ENCODE measurements at regions not wholly inside any gene's neighbourhood (a gene's known extent, or its start where the extent isn't known, plus 50 kb on each side); places are given as distances from the start of the nearest gene placed in this dataset.

DNA sequence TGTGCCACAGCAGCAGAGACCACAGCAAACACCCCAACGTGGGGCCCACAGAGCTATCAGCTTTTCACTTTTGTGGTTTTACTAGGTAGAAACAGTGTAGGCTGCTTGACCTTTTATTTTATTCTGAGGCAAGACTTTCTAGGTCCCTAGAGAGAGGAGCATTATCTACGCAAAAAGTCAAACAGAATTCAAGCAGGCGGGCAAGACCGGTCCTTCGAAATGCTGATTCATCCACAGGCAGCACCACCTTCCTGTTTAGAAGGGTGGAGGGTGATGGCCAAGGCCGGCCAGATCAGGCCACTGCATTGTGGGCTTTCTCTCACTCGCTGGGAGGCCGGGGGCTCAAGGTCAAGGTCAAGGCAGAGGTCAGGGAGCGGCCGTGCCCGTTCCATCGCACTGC lies 573.0 kb downstream of the GALR1 start:
- Histone ChIP-seq H3K4me3 (ENCODE audit: low read length) (no peak overlapping the region), H3K27me3 (ENCODE audit: control insufficient read depth, low read length) (no peaks in the 10 kb centered on the region), H3K9me3 (ENCODE audit: control insufficient read depth, insufficient read depth, low read length) (peaks cover 9% of the 10 kb centered on the region; the same call in 1 of the 2 replicates), H3K79me2 (ENCODE audit: control insufficient read depth, low read length) (no peaks in the 10 kb centered on the region), H4K20me1 (ENCODE audit: control insufficient read depth, insufficient read depth, low read depth, low read length) (no peaks in the 10 kb centered on the region), H3K9me2 (replicated peaks; ENCODE audit: control insufficient read depth, low read length) (no peaks in the 10 kb centered on the region), H3K4me1 (ENCODE audit: control insufficient read depth, low read length) (no peaks in the 10 kb centered on the region), H3F3A (ENCODE audit: control insufficient read depth, insufficient read depth) (no peaks in the 10 kb centered on the region), H3K36me3 (ENCODE audit: control insufficient read depth, low read length) (no peaks in the 10 kb centered on the region), H3K4me2 (ENCODE audit: low read length) (no peak overlapping the region), H3K27ac (ENCODE audit: low read depth, low read length) (no peak overlapping the region)
- TF ChIP-seq EZH2phosphoT487 (IDR thresholded peaks at IDR 0.05; ENCODE audit: borderline replicate concordance, low read length), result no peak
- TF ChIP-seq, protein P1, sequence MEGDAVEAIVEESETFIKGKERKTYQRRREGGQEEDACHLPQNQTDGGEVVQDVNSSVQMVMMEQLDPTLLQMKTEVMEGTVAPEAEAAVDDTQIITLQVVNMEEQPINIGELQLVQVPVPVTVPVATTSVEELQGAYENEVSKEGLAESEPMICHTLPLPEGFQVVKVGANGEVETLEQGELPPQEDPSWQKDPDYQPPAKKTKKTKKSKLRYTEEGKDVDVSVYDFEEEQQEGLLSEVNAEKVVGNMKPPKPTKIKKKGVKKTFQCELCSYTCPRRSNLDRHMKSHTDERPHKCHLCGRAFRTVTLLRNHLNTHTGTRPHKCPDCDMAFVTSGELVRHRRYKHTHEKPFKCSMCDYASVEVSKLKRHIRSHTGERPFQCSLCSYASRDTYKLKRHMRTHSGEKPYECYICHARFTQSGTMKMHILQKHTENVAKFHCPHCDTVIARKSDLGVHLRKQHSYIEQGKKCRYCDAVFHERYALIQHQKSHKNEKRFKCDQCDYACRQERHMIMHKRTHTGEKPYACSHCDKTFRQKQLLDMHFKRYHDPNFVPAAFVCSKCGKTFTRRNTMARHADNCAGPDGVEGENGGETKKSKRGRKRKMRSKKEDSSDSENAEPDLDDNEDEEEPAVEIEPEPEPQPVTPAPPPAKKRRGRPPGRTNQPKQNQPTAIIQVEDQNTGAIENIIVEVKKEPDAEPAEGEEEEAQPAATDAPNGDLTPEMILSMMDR (IDR thresholded peaks at IDR 0.05; ENCODE audit: low read depth, low read length, poor library complexity, severe bottlenecking), result no peak

DNA sequence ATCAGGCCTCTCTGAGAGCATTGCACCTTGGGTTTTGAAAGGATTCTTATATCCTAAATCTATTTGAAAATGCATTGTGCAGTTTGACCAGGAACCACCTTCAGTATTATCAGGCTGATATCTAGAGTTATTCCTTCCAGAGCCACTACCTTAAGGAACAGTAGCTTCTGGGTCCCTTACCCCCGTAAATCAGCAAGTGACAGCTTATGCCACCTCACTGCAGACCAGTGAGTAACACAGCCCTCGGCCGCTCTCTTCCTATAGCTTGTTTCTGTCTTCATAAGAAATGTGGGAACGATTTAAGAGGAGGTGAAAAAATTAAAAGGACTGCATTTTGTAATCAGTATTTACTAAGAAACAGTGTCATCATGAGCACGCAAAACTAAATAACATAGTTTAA lies 584.2 kb downstream of the GALR1 start:
- Histone ChIP-seq H3K27ac (ENCODE audit: low read depth, low read length) (no peak overlapping the region), H3F3A (ENCODE audit: control insufficient read depth, insufficient read depth) (no peaks in the 10 kb centered on the region), H3K9me2 (replicated peaks; ENCODE audit: control insufficient read depth, low read length) (no peaks in the 10 kb centered on the region; the same call in 1 of the 2 replicates), H3K4me1 (ENCODE audit: control insufficient read depth, low read length) (no peaks in the 10 kb centered on the region), H3K27me3 (ENCODE audit: control insufficient read depth, low read length) (no peaks in the 10 kb centered on the region), H3K4me3 (ENCODE audit: low read length) (no peak overlapping the region), H3K36me3 (ENCODE audit: control insufficient read depth, low read length) (no peaks in the 10 kb centered on the region), H3K4me2 (ENCODE audit: low read length) (no peak overlapping the region), H3K9me3 (ENCODE audit: control insufficient read depth, insufficient read depth, low read length) (no peaks in the 10 kb centered on the region), H4K20me1 (ENCODE audit: control insufficient read depth, insufficient read depth, low read depth, low read length) (no peaks in the 10 kb centered on the region), H3K79me2 (ENCODE audit: control insufficient read depth, low read length) (no peaks in the 10 kb centered on the region)
- TF ChIP-seq, protein P1 (IDR thresholded peaks at IDR 0.05; ENCODE audit: low read depth, low read length, poor library complexity, severe bottlenecking), result no peak
- no peak for TF ChIP-seq EZH2phosphoT487 (IDR thresholded peaks at IDR 0.05; ENCODE audit: borderline replicate concordance, low read length)

DNA sequence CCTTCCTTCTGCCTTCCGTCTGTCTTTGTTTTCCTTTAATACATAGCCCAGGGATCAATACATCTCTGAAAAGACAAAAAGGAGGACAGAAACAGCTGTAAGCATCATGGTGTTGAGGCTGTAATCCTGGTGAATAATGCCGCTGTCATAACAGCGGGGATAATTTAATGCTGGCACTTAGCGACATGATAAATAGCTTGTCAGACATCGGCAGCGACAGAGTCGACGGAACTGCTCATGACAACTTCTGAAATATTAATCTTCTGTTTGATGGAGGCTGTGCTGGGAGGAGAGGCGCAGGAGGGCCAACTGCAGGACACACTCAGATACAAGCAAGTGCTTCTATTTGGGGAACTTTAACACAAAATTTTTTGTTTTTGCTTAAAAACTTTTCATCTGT lies 602.2 kb downstream of the GALR1 start:
- no peaks in the 10 kb centered on the region for H4K20me1 ChIP-seq (ENCODE audit: control insufficient read depth, insufficient read depth, low read depth, low read length)
- no peak overlapping the region for H3K4me3 ChIP-seq (ENCODE audit: low read length)
- H3K36me3 ChIP-seq (ENCODE audit: control insufficient read depth, low read length), result no peaks in the 10 kb centered on the region
- H3F3A ChIP-seq (ENCODE audit: control insufficient read depth, insufficient read depth), result no peaks in the 10 kb centered on the region
- H3K79me2 ChIP-seq (ENCODE audit: control insufficient read depth, low read length), result no peaks in the 10 kb centered on the region
- TF ChIP-seq EZH2phosphoT487 (IDR thresholded peaks at IDR 0.05; ENCODE audit: borderline replicate concordance, low read length), result no peak
- TF ChIP-seq, protein P1 (IDR thresholded peaks at IDR 0.05; ENCODE audit: low read depth, low read length, poor library complexity, severe bottlenecking), result no peak
- H3K27me3 ChIP-seq (ENCODE audit: control insufficient read depth, low read length), result no peaks in the 10 kb centered on the region
- H3K9me2 ChIP-seq (replicated peaks; ENCODE audit: control insufficient read depth, low read length), result no peaks in the 10 kb centered on the region
- H3K4me2 ChIP-seq (ENCODE audit: low read length), result no peak overlapping the region
- H3K4me1 ChIP-seq (ENCODE audit: control insufficient read depth, low read length), result no peaks in the 10 kb centered on the region
- no peak overlapping the region for H3K27ac ChIP-seq (ENCODE audit: low read depth, low read length)
- H3K9me3 ChIP-seq (ENCODE audit: control insufficient read depth, insufficient read depth, low read length), result no peaks in the 10 kb centered on the region

DNA sequence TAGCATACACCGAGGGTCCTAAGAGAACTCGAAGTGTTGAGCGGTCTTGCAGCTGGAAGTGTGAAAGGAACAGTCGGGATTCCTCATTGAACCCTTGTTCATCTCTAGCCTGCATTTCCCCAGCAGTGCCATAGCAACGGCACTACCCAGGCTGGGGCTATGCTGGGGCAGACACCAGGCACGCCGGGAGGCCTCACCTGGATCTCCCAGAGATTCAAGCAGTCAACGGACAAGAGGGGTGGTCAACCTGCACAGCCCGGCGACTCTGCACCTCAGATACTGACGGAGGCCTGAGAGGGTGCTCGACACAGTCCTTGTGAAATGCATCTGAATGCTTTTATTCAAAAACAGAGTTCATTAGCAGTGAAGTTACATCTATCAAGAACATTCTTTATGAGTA lies 604.2 kb downstream of the GALR1 start:
- Histone ChIP-seq H3K36me3 (ENCODE audit: control insufficient read depth, low read length) (no peaks in the 10 kb centered on the region), H3F3A (ENCODE audit: control insufficient read depth, insufficient read depth) (no peaks in the 10 kb centered on the region), H3K79me2 (ENCODE audit: control insufficient read depth, low read length) (no peaks in the 10 kb centered on the region), H3K27me3 (ENCODE audit: control insufficient read depth, low read length) (no peaks in the 10 kb centered on the region), H3K27ac (ENCODE audit: low read depth, low read length) (no peak overlapping the region), H4K20me1 (ENCODE audit: control insufficient read depth, insufficient read depth, low read depth, low read length) (no peaks in the 10 kb centered on the region), H3K4me3 (ENCODE audit: low read length) (no peak overlapping the region), H3K9me2 (replicated peaks; ENCODE audit: control insufficient read depth, low read length) (no peaks in the 10 kb centered on the region), H3K4me2 (ENCODE audit: low read length) (no peak overlapping the region), H3K4me1 (ENCODE audit: control insufficient read depth, low read length) (no peaks in the 10 kb centered on the region), H3K9me3 (ENCODE audit: control insufficient read depth, insufficient read depth, low read length) (no peaks in the 10 kb centered on the region)
- TF ChIP-seq, protein P1 (IDR thresholded peaks at IDR 0.05; ENCODE audit: low read depth, low read length, poor library complexity, severe bottlenecking), result no peak
- TF ChIP-seq EZH2phosphoT487 (IDR thresholded peaks at IDR 0.05; ENCODE audit: borderline replicate concordance, low read length), result no peak
